ENCODE measurements at regions not wholly inside any gene's neighbourhood (a gene's known extent, or its start where the extent isn't known, plus 50 kb on each side); places are given as distances from the start of the nearest gene placed in this dataset.

DNA sequence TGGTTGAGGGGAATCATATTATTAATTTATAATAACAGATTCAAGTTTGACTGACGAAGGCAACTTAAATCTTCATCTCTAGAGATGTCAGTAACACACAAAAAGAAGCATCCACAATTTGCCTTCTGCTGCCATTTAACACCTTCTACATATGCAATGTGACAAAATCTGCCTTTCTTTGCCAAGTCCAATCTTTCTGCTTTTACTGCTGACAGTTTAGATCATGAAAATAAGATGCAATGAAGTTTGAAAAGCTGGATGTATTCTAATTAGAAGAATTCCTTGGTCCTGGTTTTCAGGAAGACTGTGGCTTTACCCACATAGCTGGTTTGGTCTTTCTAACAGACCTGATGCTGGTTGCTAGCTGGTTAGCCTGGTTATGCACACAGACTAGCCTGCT lies 178.9 kb downstream of the ACER2 start:
- no peaks in the 10 kb centered on the region for H3K9me3 ChIP-seq (ENCODE audit: insufficient read depth, low read length)
- no peaks in the 10 kb centered on the region for H3K36me3 ChIP-seq (ENCODE audit: low read length)
- no peak overlapping the region for H3K4me2 ChIP-seq (ENCODE audit: low read depth, low read length, poor library complexity, severe bottlenecking)
- H3F3A ChIP-seq (ENCODE audit: insufficient read depth) = no peaks in the 10 kb centered on the region
- no peaks in the 10 kb centered on the region for H4K20me1 ChIP-seq (ENCODE audit: low read depth, low read length)
- no peak overlapping the region for H3K9ac ChIP-seq (ENCODE audit: low read length)
- H3K27me3 ChIP-seq (ENCODE audit: low read length) = no peaks in the 10 kb centered on the region
- no peak overlapping the region for H2AFZ ChIP-seq (ENCODE audit: low read depth, low read length, severe bottlenecking)
- H3K9me2 ChIP-seq (replicated peaks; ENCODE audit: insufficient read depth, low read length) = no peaks in the 10 kb centered on the region
- no peaks in the 10 kb centered on the region for H3K79me2 ChIP-seq (ENCODE audit: insufficient read depth, low read length)
- no peak overlapping the region for H3K27ac ChIP-seq (ENCODE audit: low read depth, low read length)
- no peak for TF ChIP-seq EZH2phosphoT487 (conservative IDR thresholded peaks at IDR 0.05; ENCODE audit: low read length)
- TF ChIP-seq, protein P1, sequence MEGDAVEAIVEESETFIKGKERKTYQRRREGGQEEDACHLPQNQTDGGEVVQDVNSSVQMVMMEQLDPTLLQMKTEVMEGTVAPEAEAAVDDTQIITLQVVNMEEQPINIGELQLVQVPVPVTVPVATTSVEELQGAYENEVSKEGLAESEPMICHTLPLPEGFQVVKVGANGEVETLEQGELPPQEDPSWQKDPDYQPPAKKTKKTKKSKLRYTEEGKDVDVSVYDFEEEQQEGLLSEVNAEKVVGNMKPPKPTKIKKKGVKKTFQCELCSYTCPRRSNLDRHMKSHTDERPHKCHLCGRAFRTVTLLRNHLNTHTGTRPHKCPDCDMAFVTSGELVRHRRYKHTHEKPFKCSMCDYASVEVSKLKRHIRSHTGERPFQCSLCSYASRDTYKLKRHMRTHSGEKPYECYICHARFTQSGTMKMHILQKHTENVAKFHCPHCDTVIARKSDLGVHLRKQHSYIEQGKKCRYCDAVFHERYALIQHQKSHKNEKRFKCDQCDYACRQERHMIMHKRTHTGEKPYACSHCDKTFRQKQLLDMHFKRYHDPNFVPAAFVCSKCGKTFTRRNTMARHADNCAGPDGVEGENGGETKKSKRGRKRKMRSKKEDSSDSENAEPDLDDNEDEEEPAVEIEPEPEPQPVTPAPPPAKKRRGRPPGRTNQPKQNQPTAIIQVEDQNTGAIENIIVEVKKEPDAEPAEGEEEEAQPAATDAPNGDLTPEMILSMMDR (IDR thresholded peaks at IDR 0.05; ENCODE audit: insufficient read depth, low read length, poor library complexity, severe bottlenecking) = no peak
- no peak overlapping the region for H3K4me3 ChIP-seq (ENCODE audit: insufficient read depth, low read length, poor library complexity, severe bottlenecking)

DNA sequence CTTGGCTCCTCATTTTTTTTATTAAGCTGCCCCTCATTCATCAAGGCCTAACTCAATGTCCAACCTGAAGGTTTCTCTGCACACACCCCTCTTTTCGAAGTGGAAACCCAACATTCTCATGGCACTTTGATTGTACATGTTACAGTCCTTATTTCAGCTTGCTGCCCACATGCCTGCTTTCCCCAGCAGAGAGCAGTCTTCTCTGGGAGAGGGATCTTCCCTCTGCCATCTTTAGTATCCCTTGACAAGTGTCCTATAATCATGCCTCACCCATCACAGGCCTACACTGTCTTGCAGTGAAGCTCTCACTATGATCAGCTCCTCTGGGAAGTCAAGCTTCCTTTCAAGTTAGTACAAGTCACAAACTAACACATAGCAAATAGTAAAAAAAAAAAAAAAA lies 175.1 kb downstream of the ACER2 start:
- Histone ChIP-seq H3K4me2 (ENCODE audit: low read depth, low read length, poor library complexity, severe bottlenecking) (no peak overlapping the region), H3K9me3 (ENCODE audit: insufficient read depth, low read length) (no peaks in the 10 kb centered on the region), H2AFZ (ENCODE audit: low read depth, low read length, severe bottlenecking) (no peak overlapping the region), H3K9me2 (replicated peaks; ENCODE audit: insufficient read depth, low read length) (no peaks in the 10 kb centered on the region), H3K79me2 (ENCODE audit: insufficient read depth, low read length) (no peaks in the 10 kb centered on the region), H3K27me3 (ENCODE audit: low read length) (no peaks in the 10 kb centered on the region), H3F3A (ENCODE audit: insufficient read depth) (no peaks in the 10 kb centered on the region), H3K27ac (ENCODE audit: low read depth, low read length) (no peak overlapping the region), H3K4me3 (ENCODE audit: insufficient read depth, low read length, poor library complexity, severe bottlenecking) (no peak overlapping the region), H3K9ac (ENCODE audit: low read length) (no peak overlapping the region), H3K36me3 (ENCODE audit: low read length) (no peaks in the 10 kb centered on the region), H4K20me1 (ENCODE audit: low read depth, low read length) (no peaks in the 10 kb centered on the region)
- TF ChIP-seq EZH2phosphoT487 (conservative IDR thresholded peaks at IDR 0.05; ENCODE audit: low read length) = no peak
- TF ChIP-seq, protein P1 (IDR thresholded peaks at IDR 0.05; ENCODE audit: insufficient read depth, low read length, poor library complexity, severe bottlenecking) = no peak

DNA sequence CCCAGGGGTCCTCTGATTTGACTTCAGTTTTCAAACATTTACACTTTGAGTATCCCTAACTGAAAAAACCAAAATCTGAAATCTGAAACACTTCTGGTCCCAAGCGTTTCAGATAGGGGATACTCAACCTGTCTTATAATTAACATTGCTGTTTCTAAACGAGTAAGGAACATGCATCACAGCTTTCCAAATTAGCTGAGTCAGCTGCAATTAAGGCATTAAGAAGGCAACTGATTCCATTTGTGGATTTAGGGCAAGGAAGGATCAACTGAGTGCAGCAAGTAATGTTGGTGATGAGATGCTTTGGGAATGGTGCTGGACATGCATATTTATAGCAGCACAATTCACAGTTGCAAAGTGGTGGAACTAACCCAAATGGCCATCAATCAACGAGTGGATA lies 168.6 kb downstream of the ACER2 start:
- H3K27me3 ChIP-seq (ENCODE audit: low read length) = no peaks in the 10 kb centered on the region
- H3K27ac ChIP-seq (ENCODE audit: low read depth, low read length) = no peak overlapping the region
- no peak overlapping the region for H3K4me3 ChIP-seq (ENCODE audit: insufficient read depth, low read length, poor library complexity, severe bottlenecking)
- no peak overlapping the region for H3K9ac ChIP-seq (ENCODE audit: low read length)
- H3K9me2 ChIP-seq (replicated peaks; ENCODE audit: insufficient read depth, low read length) = no peaks in the 10 kb centered on the region
- no peaks in the 10 kb centered on the region for H3F3A ChIP-seq (ENCODE audit: insufficient read depth)
- no peak overlapping the region for H2AFZ ChIP-seq (ENCODE audit: low read depth, low read length, severe bottlenecking)
- H3K79me2 ChIP-seq (ENCODE audit: insufficient read depth, low read length) = no peaks in the 10 kb centered on the region
- no peaks in the 10 kb centered on the region for H3K36me3 ChIP-seq (ENCODE audit: low read length)
- TF ChIP-seq, protein P1 (IDR thresholded peaks at IDR 0.05; ENCODE audit: insufficient read depth, low read length, poor library complexity, severe bottlenecking) = no peak
- TF ChIP-seq EZH2phosphoT487 (conservative IDR thresholded peaks at IDR 0.05; ENCODE audit: low read length) = no peak
- no peak overlapping the region for H3K4me2 ChIP-seq (ENCODE audit: low read depth, low read length, poor library complexity, severe bottlenecking)
- H4K20me1 ChIP-seq (ENCODE audit: low read depth, low read length) = no peaks in the 10 kb centered on the region
- no peaks in the 10 kb centered on the region for H3K9me3 ChIP-seq (ENCODE audit: insufficient read depth, low read length)

Data from SU-DHL-6 (cell line).